ENCODE measurements at regions not wholly inside any gene's neighbourhood (a gene's known extent, or its start where the extent isn't known, plus 50 kb on each side); places are given as distances from the start of the nearest gene placed in this dataset.

DNA sequence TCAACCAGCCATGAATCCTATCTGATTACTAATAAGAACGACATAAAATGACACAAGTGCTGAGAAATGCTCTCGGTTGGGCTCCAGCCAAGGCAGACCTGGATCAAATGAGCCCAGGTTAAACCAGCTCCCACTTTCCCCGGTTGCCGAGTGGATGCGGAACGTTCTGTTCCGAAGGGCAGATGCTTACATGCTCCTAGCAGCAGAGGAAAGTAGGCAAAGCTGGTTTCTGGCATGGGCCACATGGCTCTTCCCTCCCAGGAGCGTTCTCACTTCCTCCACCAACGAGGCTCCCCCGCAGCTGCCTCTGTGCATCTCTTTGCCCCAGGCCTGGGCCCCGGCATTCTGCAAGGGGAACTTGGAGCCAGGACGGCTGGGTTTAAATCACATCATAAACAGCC lies 61.8 kb upstream of the SDK1 start:
- TF ChIP-seq GATA2 (IDR thresholded peaks at IDR 0.05; ENCODE audit: low read depth, low read length) (no peak), GATA3 (IDR thresholded peaks at IDR 0.05; ENCODE audit: low read depth, low read length) (no peak)

DNA sequence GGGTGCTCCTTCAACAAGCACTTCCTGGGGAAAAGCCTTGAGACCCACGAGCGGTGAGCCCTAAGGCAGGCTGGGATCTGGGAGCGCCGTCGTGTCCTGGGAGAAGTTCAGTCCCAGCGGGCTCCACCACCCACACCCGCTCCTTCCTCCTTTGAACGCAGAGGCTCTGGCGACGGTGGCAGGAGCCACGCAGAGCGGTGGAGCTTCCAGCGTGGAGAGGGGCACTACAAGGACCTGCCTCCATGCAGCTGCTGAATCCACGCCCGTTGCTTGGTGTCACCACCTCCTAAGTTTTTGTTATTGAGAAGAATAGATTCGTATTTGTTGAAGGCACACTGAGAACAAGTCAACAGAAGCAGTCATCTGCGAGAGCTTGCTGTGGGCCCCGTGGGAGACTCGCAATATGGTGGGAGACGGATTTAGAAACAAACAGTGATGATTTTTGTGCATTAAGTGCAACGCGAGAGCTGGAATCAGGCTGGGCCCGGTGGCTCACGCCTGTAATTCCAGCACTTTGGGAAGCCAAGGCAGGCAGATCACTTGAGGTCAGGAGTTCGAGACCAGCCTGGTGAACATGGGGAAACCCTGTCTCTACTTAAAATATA lies 60.1 kb upstream of the SDK1 start:
- TF ChIP-seq GATA3 (IDR thresholded peaks at IDR 0.05; ENCODE audit: low read depth, low read length) (no peak), GATA2 (IDR thresholded peaks at IDR 0.05; ENCODE audit: low read depth, low read length) (no peak)

DNA sequence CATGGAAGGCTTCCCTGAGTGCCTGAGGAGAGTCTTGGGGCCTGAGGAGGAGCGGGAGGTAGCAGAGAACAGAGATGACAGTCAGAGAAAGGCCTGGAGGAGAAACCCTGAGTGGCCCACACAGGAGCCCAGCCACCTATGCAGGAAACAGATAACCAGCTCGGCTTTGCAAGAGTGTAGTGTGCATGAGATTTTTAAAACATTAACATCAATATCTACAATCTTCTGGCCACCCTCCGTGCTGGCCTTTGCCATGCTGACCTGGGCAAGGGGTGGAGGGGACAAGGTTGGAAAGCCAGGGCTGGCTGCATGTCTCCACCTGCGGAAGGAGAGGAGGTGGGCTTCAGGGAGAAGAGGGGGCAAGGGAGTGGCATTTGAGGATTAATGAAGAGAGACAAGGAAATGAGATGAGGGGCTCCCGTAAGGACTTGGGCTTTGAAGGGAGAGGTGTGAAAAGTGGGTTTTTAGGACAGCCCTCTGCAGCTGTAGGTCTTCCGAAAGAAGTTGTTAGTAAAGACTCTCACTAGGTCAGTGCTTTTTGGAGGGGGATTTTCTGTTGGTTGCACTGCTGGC lies 59.3 kb upstream of the SDK1 start:
- TF ChIP-seq GATA3 (IDR thresholded peaks at IDR 0.05; ENCODE audit: low read depth, low read length) (no peak), GATA2 (IDR thresholded peaks at IDR 0.05; ENCODE audit: low read depth, low read length) (no peak)

DNA sequence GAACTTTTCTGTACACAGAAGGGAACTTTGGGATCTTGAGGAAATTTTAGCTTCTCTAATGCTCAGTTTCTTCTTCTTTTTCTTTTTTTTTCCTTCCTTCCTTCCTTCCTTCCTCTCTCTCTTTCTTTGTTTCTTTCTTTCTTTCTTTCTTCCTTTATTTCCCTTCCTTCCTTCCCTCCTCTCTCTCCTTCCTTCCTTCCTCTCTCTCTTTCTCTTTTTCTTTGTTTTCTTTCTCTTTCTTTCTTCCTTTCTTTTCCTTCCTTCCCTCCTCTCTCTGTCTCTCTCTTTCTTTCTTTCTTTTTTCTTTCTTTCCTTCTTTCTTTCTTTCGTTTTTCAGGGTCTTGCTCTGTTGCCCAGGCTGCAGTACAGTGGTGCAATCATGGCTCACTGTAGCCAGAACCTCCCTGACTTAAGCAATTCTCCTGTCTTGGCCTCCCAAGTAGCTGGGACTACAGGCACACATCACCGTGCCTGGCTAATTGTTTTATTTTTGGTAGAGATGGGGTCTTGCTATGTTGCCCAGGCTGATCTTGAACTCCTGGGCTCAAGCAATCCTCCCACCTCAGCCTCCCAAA lies 58.6 kb upstream of the SDK1 start:
- TF ChIP-seq GATA2 (IDR thresholded peaks at IDR 0.05; ENCODE audit: low read depth, low read length) (no peak), GATA3 (IDR thresholded peaks at IDR 0.05; ENCODE audit: low read depth, low read length) (no peak)

DNA sequence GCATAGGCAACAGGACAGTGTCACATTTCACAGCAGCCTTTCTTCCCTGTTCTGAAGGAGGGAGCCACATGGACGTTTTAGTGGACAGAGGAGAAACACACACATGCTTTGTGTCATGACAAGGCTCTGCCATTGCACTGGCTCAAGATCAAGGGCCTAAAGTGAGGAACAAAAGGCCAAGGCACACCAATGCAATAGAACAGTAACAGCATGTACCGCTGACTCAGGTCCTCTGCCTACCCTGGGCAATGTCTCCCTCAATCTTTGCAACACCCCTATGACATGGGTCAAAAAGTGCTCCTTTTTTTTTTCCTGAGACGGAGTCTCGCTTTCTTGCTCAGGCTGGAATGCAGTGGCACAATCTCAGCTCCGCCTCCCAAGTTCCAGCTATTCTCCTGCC lies 57.8 kb upstream of the SDK1 start:
- TF ChIP-seq GATA2 (IDR thresholded peaks at IDR 0.05; ENCODE audit: low read depth, low read length) (no peak), GATA3 (IDR thresholded peaks at IDR 0.05; ENCODE audit: low read depth, low read length) (no peak)

DNA sequence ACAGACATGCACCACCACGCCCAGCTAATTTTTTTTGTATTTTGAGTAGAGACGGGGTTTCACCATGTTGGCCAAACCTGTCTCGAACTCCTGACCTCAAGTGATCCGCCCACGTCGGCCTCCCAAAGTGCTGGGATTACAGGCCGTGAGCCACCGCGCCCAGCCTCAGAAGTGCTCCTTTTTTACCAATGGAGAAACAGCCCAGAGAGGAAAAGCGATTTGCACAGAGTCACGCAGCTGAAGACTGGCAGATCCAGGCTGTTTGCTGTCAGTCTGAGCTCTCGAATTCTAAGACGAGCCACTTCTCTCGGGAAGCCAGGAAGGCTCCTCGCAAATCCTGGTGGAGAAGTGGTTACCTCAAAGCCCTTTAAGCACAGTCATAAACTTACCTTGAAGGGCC lies 57.4 kb upstream of the SDK1 start:
- TF ChIP-seq GATA3 (IDR thresholded peaks at IDR 0.05; ENCODE audit: low read depth, low read length): no peak
- no peak for TF ChIP-seq GATA2 (IDR thresholded peaks at IDR 0.05; ENCODE audit: low read depth, low read length)

DNA sequence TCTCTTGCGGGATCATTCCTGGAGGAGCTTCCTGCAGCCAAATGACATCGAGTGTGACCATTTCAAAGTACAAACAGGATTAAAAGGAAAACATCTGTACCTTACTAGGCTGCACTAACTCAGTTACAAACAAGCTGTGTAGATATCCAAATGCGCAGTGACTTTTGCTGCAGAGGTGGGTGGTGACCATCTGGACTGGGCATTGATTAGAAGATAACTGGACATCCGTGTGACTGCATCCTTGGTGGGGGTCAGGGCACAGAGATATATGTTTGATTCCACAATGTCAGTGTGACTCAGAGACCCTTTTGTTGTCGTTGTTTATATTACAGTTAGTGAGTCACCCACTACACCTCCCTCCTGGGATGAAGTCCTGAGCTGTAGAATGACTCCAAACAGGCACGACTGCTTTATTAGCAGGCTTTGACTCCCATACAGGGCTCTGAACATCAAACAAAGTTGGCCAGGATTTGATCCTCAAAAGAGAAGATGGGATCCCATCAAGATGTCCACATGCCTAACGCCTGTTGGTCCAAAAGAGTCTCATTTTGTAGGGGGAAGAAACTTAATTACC lies 56.7 kb upstream of the SDK1 start:
- TF ChIP-seq GATA2 (IDR thresholded peaks at IDR 0.05; ENCODE audit: low read depth, low read length) (peak; percentile 99), GATA3 (IDR thresholded peaks at IDR 0.05; ENCODE audit: low read depth, low read length) (peak; percentile 97)

DNA sequence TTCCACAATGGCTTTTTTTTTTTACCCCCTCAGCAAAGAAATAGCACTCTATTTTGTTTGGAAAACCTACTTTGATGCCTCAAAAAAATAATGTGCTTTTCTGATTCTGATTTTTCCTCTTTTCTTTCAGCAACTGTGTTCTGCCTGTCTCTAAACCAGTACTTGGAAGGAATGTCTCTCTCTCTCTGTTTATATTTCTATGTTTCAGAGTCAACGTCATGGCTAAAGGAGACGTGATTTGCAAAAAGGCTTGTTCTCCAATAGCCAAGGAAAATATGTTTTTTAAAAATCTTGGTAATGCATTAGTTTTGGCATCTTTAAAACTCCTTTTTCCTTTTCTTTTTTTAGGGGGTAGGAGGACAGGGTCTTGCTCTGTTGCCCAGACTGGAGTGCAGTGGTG lies 56.0 kb upstream of the SDK1 start:
- TF ChIP-seq GATA3 (IDR thresholded peaks at IDR 0.05; ENCODE audit: low read depth, low read length) (no peak), GATA2 (IDR thresholded peaks at IDR 0.05; ENCODE audit: low read depth, low read length) (no peak)

DNA sequence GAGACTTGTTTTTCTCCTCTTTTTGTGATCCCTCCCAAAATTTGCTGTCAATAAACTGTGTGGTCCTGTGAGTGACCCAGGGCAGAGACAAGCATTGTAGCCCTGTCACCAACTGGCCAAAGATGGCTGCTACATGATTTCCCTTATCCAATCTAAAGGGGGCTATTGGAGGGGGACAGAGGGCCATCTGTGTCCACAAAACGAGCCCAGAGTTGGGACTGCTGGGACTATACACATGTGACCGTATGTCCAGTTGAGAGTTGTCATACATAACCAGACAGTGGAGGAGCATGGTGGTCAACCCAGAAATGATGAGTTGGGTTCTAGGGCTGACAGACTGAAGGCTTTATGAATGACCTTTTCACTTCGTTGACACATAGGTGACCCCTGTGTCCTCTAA lies 55.3 kb upstream of the SDK1 start:
- TF ChIP-seq GATA2 (IDR thresholded peaks at IDR 0.05; ENCODE audit: low read depth, low read length) (no peak), GATA3 (IDR thresholded peaks at IDR 0.05; ENCODE audit: low read depth, low read length) (no peak)

DNA sequence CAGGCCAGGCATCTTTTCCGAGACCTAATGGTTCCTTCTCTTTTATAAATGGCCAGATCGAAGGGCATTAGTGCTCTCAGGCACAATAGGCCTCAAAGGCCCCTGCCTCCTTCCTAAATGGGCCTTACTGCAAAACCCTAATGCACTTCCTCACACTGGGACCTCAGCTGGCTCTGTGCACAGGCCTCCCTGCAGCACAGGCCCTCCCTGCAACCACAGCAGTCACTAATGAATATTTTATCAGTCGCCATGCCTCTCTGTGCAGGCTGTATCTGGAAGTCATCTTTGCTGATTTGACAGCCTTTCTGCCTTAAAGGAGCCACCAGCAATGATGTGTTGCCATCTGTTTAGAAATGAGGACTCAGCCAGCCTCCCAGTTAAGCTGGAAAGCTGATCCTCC lies 54.9 kb upstream of the SDK1 start:
- TF ChIP-seq GATA3 (IDR thresholded peaks at IDR 0.05; ENCODE audit: low read depth, low read length) (peak; percentile 34; the same call in 1 of the 2 replicates), GATA2 (IDR thresholded peaks at IDR 0.05; ENCODE audit: low read depth, low read length) (peak; percentile 93)

DNA sequence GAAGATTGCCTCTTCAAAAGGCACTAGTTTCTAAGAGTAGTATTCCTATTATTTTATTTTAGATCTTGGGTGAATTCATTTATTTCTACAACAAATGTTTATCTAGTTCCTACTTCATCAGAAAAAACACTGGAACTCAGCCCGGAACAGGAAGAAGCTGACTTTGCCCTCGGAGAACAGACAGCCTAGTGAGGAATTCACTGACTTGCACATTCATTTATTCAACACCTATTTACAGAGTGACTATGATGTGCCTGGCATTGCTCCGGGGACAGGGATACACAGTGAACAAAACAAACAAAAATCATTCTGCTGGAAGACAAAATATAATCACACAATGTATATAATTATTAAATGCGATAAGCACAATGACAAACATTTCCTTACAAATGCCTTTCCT lies 54.4 kb upstream of the SDK1 start:
- TF ChIP-seq GATA3 (IDR thresholded peaks at IDR 0.05; ENCODE audit: low read depth, low read length): no peak
- TF ChIP-seq GATA2 (IDR thresholded peaks at IDR 0.05; ENCODE audit: low read depth, low read length): no peak

DNA sequence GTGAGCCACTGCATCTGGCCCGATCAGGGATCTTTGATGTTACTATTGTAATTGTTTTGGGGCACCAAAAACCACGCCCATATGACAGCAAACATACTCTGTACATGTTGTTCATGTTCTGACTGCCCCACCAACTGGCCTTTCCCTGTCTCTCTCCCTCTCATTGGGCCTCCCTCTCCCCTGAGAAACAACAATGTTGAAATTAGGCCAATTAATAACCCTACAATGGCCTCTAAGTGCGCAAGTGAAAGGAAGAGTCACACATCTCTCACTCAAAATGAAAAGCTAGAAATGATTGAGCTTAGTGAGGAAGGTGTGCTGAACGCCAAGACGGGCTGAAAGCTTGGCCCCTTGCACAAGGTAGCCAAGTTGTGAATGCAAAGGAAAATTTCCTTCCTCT lies 50.3 kb upstream of the SDK1 start:
- TF ChIP-seq GATA2 (IDR thresholded peaks at IDR 0.05; ENCODE audit: low read depth, low read length): no peak
- no peak for TF ChIP-seq GATA3 (IDR thresholded peaks at IDR 0.05; ENCODE audit: low read depth, low read length)
